Vagina (tissue), 2 donors: ENCODE measurements at regions not wholly inside any gene's neighbourhood (a gene's known extent, or its start where the extent isn't known, plus 50 kb on each side); places are given as distances from the start of the nearest gene placed in this dataset.
A peak's percentile ranks its signal among the peaks of the same experiment; 100 is the strongest.

Experiments used
- DNase-seq, 2 donors: peaks; one replicate each; pipeline ENCODE4 v3.0.0-alpha.2; 2017; ENCODE audit errors: extremely low spot score in 2 of 2
- H3K27ac ChIP-seq: fragments of 200-600 bp; sonication (generic); one replicate; pipeline ENCODE4 v1.5.1; 2019
- H3K27me3 ChIP-seq: fragments of 200-600 bp; sonication (generic); one replicate; pipeline ENCODE4 v1.5.1; 2019
- H3K36me3 ChIP-seq, 2 donors: fragments of 200-600 bp; sonication (generic); one replicate each; pipeline ENCODE4 v1.5.1; 2017 to 2019
- H3K4me1 ChIP-seq: fragments of 200-600 bp; sonication (generic); one replicate; pipeline ENCODE4 v1.5.1; 2019
- H3K4me3 ChIP-seq, 2 donors: fragments of 200-600 bp; sonication (generic); 1 replicate in 1 of 2; 2 replicates in 1 of 2; pipeline ENCODE4 v1.5.1; 2016 to 2019
- H3K9me3 ChIP-seq: fragments of 200-600 bp; sonication (generic); one replicate; pipeline ENCODE4 v1.5.1; 2019
- CTCF ChIP-seq, 3 experiments: fragments of 450-650 bp in 2 of 3; fragments of 200-600 bp in 1 of 3; sonication (generic) in 1 of 3; IDR thresholded peaks; one replicate each; pipeline ENCODE4 v1.5.1; 2017 to 2019; ENCODE audit warnings: antibody characterized with exemption in 3 of 3, mild to moderate bottlenecking in 2 of 3, moderate library complexity in 2 of 3
- POLR2A ChIP-seq, 2 donors: fragments of 450-650 bp; IDR thresholded peaks; one replicate each; pipeline ENCODE4 v1.6.1; 2017; ENCODE audit warnings: antibody characterized with exemption in 2 of 2, mild to moderate bottlenecking in 2 of 2, moderate library complexity in 2 of 2
- POLR2AphosphoS5 ChIP-seq, 2 donors: sonication (generic); formaldehyde crosslinking; IDR thresholded peaks; one replicate each; pipeline ENCODE4 v1.9.0; 2017; ENCODE audit warnings: antibody characterized with exemption in 2 of 2, mild to moderate bottlenecking in 2 of 2, low read depth in 1 of 2; ENCODE audit not compliant: insufficient read depth in 1 of 2
- intact Hi-C: fragments of 100-400 bp; cut with DNase I; formaldehyde crosslinking; loops from one replicate; pipeline ENCODE4 v1.15.1; 2023

- Histone ChIP-seq H3K27me3 (no peaks in the 10 kb centered on the region), H3K27ac (no peak overlapping the region), H3K9me3 (no peaks in the 10 kb centered on the region), H3K4me1 (no peaks in the 10 kb centered on the region), H3K4me3 (no peak overlapping the region), H3K36me3 (no peaks in the 10 kb centered on the region)
- no peak for TF ChIP-seq CTCF (IDR thresholded peaks at IDR 0.05)
- no peak for TF ChIP-seq POLR2A (IDR thresholded peaks at IDR 0.05)
- TF ChIP-seq POLR2AphosphoS5 (IDR thresholded peaks at IDR 0.05; ENCODE audit: insufficient read depth in 1 of 2, low read depth in 1 of 2): no peak
- intact Hi-C loops: no loop called here
- no peak for DNase-seq
Measured at GRCh38 chr2:209323738-209324137, 100.1 kb upstream of the MAP2 start.

GRCh38 chr2:209324281-209324680 is 99.6 kb upstream of the MAP2 start:
- TF ChIP-seq POLR2A (IDR thresholded peaks at IDR 0.05) (no peak), CTCF (IDR thresholded peaks at IDR 0.05) (no peak), POLR2AphosphoS5 (IDR thresholded peaks at IDR 0.05; ENCODE audit: insufficient read depth in 1 of 2, low read depth in 1 of 2) (no peak)
- intact Hi-C loops: no loop called here
- no peaks in the 10 kb centered on the region for H3K4me1 ChIP-seq

GRCh38 chr2:209331291-209331844 is 92.5 kb upstream of the MAP2 start:
- Histone ChIP-seq H3K27me3 (no peaks in the 10 kb centered on the region), H3K27ac (no peak overlapping the region), H3K9me3 (no peaks in the 10 kb centered on the region), H3K4me1 (no peaks in the 10 kb centered on the region), H3K4me3 (no peak overlapping the region), H3K36me3 (no peaks in the 10 kb centered on the region)
- intact Hi-C loops: no loop called here
- no peak for TF ChIP-seq CTCF (IDR thresholded peaks at IDR 0.05)
- no peak for TF ChIP-seq POLR2AphosphoS5 (IDR thresholded peaks at IDR 0.05; ENCODE audit: insufficient read depth in 1 of 2, low read depth in 1 of 2)
- no peak for TF ChIP-seq POLR2A (IDR thresholded peaks at IDR 0.05)
- DNase-seq: no peak

More at GRCh38 chr2:209324281-209324680, 99.6 kb upstream of the MAP2 start:
- H3K27me3 ChIP-seq: no peaks in the 10 kb centered on the region
- no peak overlapping the region for H3K4me3 ChIP-seq
- no peaks in the 10 kb centered on the region for H3K9me3 ChIP-seq
- DNase-seq: no peak
- H3K27ac ChIP-seq: no peak overlapping the region
- no peaks in the 10 kb centered on the region for H3K36me3 ChIP-seq

GRCh38 chr2:209334188-209335017 is 89.4 kb upstream of the MAP2 start:
- Histone ChIP-seq H3K27me3 (no peaks in the 10 kb centered on the region), H3K4me1 (no peaks in the 10 kb centered on the region), H3K27ac (no peak overlapping the region), H3K9me3 (no peaks in the 10 kb centered on the region), H3K36me3 (no peaks in the 10 kb centered on the region), H3K4me3 (no peak overlapping the region)
- intact Hi-C loops: no loop called here
- TF ChIP-seq POLR2A (IDR thresholded peaks at IDR 0.05) (no peak), CTCF (IDR thresholded peaks at IDR 0.05) (peak; percentile 41 to 58 (median 51))
- DNase-seq: no peak

GRCh38 chr2:209340522-209340921 is 83.3 kb upstream of the MAP2 start:
- intact Hi-C loops: no loop called here

More at GRCh38 chr2:209340522-209340921, 83.3 kb upstream of the MAP2 start:
- no peak overlapping the region for H3K27ac ChIP-seq
- no peaks in the 10 kb centered on the region for H3K36me3 ChIP-seq
- H3K4me1 ChIP-seq: no peaks in the 10 kb centered on the region
- no peak overlapping the region for H3K4me3 ChIP-seq
- DNase-seq: no peak
- TF ChIP-seq POLR2A (IDR thresholded peaks at IDR 0.05) (no peak), POLR2AphosphoS5 (IDR thresholded peaks at IDR 0.05; ENCODE audit: insufficient read depth in 1 of 2, low read depth in 1 of 2) (no peak), CTCF (IDR thresholded peaks at IDR 0.05) (no peak)
- no peaks in the 10 kb centered on the region for H3K27me3 ChIP-seq
- H3K9me3 ChIP-seq: no peaks in the 10 kb centered on the region
